Nephron (organoid): ENCODE measurements at regions not wholly inside any gene's neighbourhood (a gene's known extent, or its start where the extent isn't known, plus 50 kb on each side); places are given as distances from the start of the nearest gene placed in this dataset.

Experiments used
- H3K27ac Mint-ChIP-seq, 3 experiments: 2 replicates each; pipeline ENCODE4 v1.8.0; 2020; ENCODE audit warnings: mixed read lengths in 3 of 3, mild to moderate bottlenecking in 2 of 3, moderate library complexity in 1 of 3
- H3K27me3 Mint-ChIP-seq: 2 replicates; pipeline ENCODE4 v1.8.0; 2021; ENCODE audit warnings: low read depth, mild to moderate bottlenecking, moderate library complexity, mixed read lengths
- H3K36me3 Mint-ChIP-seq: 2 replicates; pipeline ENCODE4 v1.8.0; 2020; ENCODE audit warnings: low read depth, mixed read lengths
- H3K4me1 Mint-ChIP-seq: 2 replicates; pipeline ENCODE4 v1.8.0; 2020; ENCODE audit warnings: mixed read lengths
- H3K4me3 Mint-ChIP-seq, 3 experiments: 2 replicates each; pipeline ENCODE4 v1.8.0; 2020; ENCODE audit warnings: mild to moderate bottlenecking in 3 of 3, mixed read lengths in 3 of 3, moderate library complexity in 2 of 3
- H3K9me3 Mint-ChIP-seq: 2 replicates; pipeline ENCODE4 v1.8.0; 2020; ENCODE audit warnings: mixed read lengths
- CTCF ChIP-seq, 3 experiments: fragments of 200-600 bp; sonication (generic); IDR thresholded peaks; one replicate each; pipeline ENCODE4 v1.5.0; 2021; ENCODE audit warnings: antibody characterized with exemption in 3 of 3; ENCODE audit not compliant: unreplicated experiment in 3 of 3

- TF ChIP-seq CTCF (IDR thresholded peaks at IDR 0.05; ENCODE audit: unreplicated experiment in 3 of 3) = no peak
- H3K27me3 Mint-ChIP-seq = no peaks in the 10 kb centered on the region
- H3K9me3 Mint-ChIP-seq = no peaks in the 10 kb centered on the region
- H3K27ac Mint-ChIP-seq = no peak overlapping the region
- no peak overlapping the region for H3K4me3 Mint-ChIP-seq
- no peaks in the 10 kb centered on the region for H3K36me3 Mint-ChIP-seq
- H3K4me1 Mint-ChIP-seq = no peaks in the 10 kb centered on the region
Measured at GRCh38 chr4:12053966-12054365, 625.3 kb upstream of the HS3ST1 start.

GRCh38 chr4:12053556-12053955, 624.9 kb upstream of the HS3ST1 start:
- H3K27me3 Mint-ChIP-seq = no peaks in the 10 kb centered on the region
- H3K27ac Mint-ChIP-seq = no peak overlapping the region
- no peaks in the 10 kb centered on the region for H3K9me3 Mint-ChIP-seq
- H3K36me3 Mint-ChIP-seq = no peaks in the 10 kb centered on the region
- TF ChIP-seq CTCF (IDR thresholded peaks at IDR 0.05; ENCODE audit: unreplicated experiment in 3 of 3) = no peak
- H3K4me3 Mint-ChIP-seq = no peak overlapping the region
- no peaks in the 10 kb centered on the region for H3K4me1 Mint-ChIP-seq

- H3K27me3 Mint-ChIP-seq = no peaks in the 10 kb centered on the region
- H3K4me1 Mint-ChIP-seq = no peaks in the 10 kb centered on the region
- H3K27ac Mint-ChIP-seq = no peak overlapping the region
- no peak overlapping the region for H3K4me3 Mint-ChIP-seq
- TF ChIP-seq CTCF (IDR thresholded peaks at IDR 0.05; ENCODE audit: unreplicated experiment in 3 of 3) = no peak
- H3K9me3 Mint-ChIP-seq = no peaks in the 10 kb centered on the region
- no peaks in the 10 kb centered on the region for H3K36me3 Mint-ChIP-seq
Measured at GRCh38 chr4:12050357-12050756, 621.7 kb upstream of the HS3ST1 start.

- H3K4me1 Mint-ChIP-seq = no peaks in the 10 kb centered on the region
- no peaks in the 10 kb centered on the region for H3K36me3 Mint-ChIP-seq
- H3K9me3 Mint-ChIP-seq = peaks cover 20% of the 10 kb centered on the region
- no peak for TF ChIP-seq CTCF (IDR thresholded peaks at IDR 0.05; ENCODE audit: unreplicated experiment in 3 of 3)
- no peak overlapping the region for H3K4me3 Mint-ChIP-seq
- no peak overlapping the region for H3K27ac Mint-ChIP-seq
- no peaks in the 10 kb centered on the region for H3K27me3 Mint-ChIP-seq
Measured at GRCh38 chr4:12042818-12043217, 614.1 kb upstream of the HS3ST1 start.

- Mint-ChIP-seq H3K4me3 (no peak overlapping the region), H3K27me3 (no peaks in the 10 kb centered on the region), H3K9me3 (peaks cover 20% of the 10 kb centered on the region), H3K36me3 (no peaks in the 10 kb centered on the region), H3K4me1 (no peaks in the 10 kb centered on the region), H3K27ac (no peak overlapping the region)
- peak in 1 of 3 experiments; percentile 49 for TF ChIP-seq CTCF (IDR thresholded peaks at IDR 0.05; ENCODE audit: unreplicated experiment in 3 of 3)
Measured at GRCh38 chr4:12041828-12042227, 613.1 kb upstream of the HS3ST1 start.

- no peak overlapping the region for H3K4me3 Mint-ChIP-seq
- TF ChIP-seq CTCF (IDR thresholded peaks at IDR 0.05; ENCODE audit: unreplicated experiment in 3 of 3) = no peak
- peaks cover 15% of the 10 kb centered on the region for H3K9me3 Mint-ChIP-seq
- H3K36me3 Mint-ChIP-seq = no peaks in the 10 kb centered on the region
- no peaks in the 10 kb centered on the region for H3K4me1 Mint-ChIP-seq
- peaks cover under 1% of the 10 kb centered on the region for H3K27me3 Mint-ChIP-seq
- H3K27ac Mint-ChIP-seq = no peak overlapping the region
Measured at GRCh38 chr4:12036450-12036849, 607.8 kb upstream of the HS3ST1 start.
